HG03039 (cell line): ENCODE measurements at regions not wholly inside any gene's neighbourhood (a gene's known extent, or its start where the extent isn't known, plus 50 kb on each side); places are given as distances from the start of the nearest gene placed in this dataset.
"Not testable (repeated sequence)": the region's sequence is repeated elsewhere in the genome, so short reads cannot be mapped to it uniquely, and the experiment has no call there.

ENCODE experiments used
- ATAC-seq: cut with Tn5 transposase; IDR thresholded peaks from one replicate; pipeline ENCODE4 v1.9.1; 2021; ENCODE audit warnings: mild to moderate bottlenecking, moderate library complexity; ENCODE audit not compliant: unreplicated experiment

DNA sequence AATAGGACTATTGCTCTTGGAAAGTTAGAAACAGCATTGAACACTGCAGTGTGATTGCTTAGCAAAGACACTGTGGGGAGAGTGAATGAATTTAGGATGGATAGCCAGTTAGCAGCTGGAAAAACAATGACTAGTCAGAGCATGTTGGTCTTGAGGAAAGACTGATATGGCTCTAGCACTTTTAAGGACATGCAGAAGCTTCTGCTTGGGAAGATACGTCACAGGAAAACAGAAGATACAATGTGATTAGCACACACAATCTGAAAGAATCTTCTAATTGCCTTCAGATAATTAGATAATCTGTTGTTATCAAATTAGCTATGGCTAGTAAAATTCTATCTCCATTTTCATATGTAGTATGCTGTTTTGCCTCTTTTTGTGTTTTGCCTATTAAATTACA is 530.7 kb upstream of the CHORDC1 start:
- ATAC-seq: no peak

- no peak for ATAC-seq
Measured at GRCh38 chr11:90747057-90747456, 524.2 kb upstream of the CHORDC1 start.

DNA sequence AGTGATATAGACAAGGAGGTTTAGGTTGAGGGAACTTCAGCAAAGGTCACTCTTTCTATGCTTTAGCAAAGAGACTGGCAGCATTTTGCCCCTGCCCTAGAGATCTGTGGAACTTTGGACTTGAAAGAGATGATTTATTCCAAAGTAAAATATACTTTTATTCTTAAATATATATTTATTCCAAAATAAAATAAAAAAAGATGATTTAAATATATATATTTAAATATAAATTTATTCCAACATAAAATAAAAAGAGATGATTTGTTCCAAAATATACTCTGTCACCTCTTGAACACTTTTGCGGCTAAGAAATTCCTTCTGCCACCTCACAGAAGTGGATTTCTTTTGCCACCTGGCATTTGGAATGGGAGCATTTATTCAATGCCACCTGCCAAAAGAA is 521.3 kb upstream of the CHORDC1 start:
- ATAC-seq: no peak

DNA sequence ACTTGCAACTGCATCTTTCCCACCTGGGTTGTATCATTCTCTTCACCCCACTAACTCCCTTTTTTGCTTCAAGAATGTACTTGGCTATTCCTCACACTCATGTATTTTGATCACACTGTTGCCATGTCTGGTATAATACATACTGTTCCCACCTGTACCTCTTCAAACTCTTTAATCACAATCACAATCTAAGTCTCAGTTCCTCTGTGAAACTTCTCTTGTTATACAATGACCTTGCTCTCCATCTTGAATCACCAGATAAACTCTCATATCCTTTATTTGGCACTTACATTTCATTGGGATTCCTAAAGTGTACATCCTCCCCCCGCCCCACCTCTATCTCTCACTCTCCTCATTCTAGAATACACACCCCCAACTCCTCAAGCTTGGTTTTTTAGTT is 516.0 kb upstream of the CHORDC1 start:
- ATAC-seq: no peak

GRCh38 chr11:90737444-90738050 is 514.7 kb upstream of the CHORDC1 start:
- no peak for ATAC-seq

- ATAC-seq: no peak
Measured at GRCh38 chr11:90732486-90732885, 509.6 kb upstream of the CHORDC1 start.

- no peak for ATAC-seq
Measured at GRCh38 chr11:90723475-90723874, 500.6 kb upstream of the CHORDC1 start.

DNA sequence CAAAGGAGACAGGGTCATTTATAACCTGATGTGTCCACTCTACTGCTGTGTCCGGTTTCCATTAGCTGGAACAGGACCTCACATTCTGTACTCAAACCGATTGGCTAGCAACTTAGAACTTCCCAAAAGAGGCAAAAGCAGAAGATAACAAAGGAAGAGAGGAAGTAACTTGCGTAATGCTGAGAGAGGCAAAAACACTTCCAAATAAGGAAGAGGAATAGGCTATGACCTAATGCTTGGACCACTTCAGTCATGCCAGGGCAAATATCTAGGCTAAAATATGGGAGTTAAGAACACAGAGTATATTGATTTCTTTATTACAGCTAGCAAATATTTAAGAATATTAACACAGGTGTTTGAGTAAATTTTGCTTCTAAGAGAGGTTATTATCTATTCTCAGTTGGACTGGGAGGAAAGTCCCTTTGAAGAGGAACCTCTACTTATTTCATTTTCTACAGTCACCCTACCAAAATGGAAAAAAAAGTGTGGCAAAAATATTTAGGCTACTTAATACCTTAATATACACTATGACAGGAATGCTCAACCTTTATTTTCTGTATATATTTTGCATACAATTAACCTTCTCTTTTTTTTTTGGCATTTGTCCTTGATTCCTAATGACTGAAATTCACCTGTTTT is 499.8 kb upstream of the CHORDC1 start:
- no peak for ATAC-seq

GRCh38 chr11:90717522-90717921 is 494.7 kb upstream of the CHORDC1 start:
- ATAC-seq: no peak

DNA sequence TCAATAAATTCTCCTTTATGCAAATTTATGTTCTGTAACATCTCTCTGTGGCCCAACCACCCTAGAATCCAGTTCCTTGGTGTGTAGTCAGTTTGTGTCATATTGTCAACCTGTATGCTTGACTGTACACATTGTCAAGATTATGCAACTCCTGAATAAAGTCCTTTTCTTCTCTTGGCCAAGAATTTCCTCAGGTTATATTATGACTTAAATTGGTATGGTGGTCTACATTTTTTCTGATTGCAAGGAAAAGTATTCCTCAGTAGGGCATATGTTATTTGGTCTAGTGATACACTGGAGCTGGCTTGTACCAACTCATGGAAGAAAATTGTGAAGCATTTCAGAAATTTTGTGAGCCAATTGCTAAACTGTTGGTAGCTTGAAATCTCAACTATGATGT is 482.8 kb upstream of the CHORDC1 start:
- no peak for ATAC-seq

DNA sequence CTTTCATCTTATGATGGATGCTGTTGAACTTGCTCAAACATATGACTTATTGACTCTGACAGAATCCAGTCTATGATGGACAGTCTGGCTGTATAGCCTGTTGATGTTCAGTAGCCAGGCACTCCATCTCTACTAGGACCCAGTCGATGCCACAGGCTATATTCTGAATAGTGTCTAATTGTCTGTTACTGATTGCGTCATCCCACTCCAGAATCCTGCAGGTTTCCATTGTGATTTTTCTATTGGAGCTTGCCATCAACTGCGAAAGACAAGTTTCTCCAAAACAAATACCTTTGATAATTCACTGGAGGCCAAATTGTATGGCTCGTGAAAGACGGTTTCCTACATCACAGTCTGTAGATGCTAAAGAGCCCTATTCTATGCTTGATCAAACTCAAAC is 481.7 kb upstream of the CHORDC1 start:
- ATAC-seq: no peak

DNA sequence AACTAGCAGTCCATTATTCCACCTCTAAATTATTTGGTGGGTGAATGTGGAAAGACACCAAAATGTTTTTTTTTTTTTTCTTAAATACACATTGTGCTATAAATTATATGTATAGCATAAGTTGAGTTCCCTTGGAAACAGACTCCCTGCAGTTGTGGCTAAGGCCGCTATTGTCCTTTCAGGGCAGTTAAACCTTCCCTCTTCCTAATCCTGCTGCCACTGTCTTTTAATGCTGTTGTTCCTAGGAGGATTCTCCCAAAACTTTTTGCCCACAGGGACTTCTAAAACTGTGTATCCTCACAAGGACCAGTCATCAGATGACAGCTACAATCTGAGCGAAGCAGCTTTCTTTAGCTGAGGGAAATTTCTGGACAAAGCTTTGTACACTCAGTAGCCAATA is 478.9 kb upstream of the CHORDC1 start:
- ATAC-seq: no peak

DNA sequence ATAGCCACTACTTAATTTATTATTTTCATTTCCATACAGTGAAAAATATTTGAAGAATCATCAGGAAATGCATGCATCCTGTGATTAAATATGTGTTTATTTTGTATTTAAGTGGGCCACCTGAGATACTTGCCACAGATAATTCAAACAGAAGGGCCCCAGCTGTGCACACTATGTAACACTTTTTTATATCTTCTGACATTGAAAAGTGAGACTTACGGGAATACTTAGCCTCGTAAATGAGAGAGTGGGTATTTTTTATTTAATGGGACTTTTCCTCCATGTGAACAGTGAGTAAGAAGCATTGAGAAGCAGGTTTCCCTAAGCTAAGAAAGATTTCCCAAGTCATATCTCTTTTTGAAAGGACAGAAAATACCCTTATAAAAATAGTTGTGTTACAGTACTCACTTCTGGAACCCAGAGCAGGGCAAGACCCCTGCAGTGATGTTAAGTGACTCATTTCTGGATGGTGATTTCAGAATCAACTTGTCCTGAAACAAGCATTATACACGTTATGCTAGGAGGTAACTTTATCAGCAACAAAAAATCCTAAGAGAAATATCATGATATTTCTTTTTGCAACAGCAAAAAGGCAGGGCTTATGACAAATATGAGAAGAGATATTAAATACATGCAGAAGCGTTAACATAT is 478.1 kb upstream of the CHORDC1 start:
- peak; percentile 89 for ATAC-seq

GRCh38 chr11:90699791-90700400 is 477.0 kb upstream of the CHORDC1 start:
- ATAC-seq: no peak

GRCh38 chr11:90698238-90698637 is 475.4 kb upstream of the CHORDC1 start:
- ATAC-seq: no peak

DNA sequence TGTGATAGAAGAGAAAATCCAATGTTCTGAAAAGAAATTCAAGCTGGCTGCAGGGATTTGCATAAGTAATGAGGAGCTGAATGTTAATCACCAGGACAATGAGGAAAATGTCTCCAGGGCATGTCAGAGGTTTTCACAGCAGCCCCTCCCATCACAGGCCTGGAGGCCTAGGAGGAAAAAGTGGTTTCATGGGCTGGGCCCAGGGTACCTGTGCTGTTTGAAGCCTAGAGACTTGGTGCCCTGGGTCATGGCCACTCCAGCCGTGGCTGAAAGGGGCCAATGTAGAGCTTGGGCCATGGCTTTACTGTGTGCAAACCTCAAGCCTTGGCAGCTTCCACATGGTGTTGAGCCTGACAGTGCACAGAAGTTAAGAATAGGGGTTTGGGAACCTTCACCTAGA is 452.6 kb upstream of the CHORDC1 start:
- ATAC-seq: not testable (repeated sequence)

DNA sequence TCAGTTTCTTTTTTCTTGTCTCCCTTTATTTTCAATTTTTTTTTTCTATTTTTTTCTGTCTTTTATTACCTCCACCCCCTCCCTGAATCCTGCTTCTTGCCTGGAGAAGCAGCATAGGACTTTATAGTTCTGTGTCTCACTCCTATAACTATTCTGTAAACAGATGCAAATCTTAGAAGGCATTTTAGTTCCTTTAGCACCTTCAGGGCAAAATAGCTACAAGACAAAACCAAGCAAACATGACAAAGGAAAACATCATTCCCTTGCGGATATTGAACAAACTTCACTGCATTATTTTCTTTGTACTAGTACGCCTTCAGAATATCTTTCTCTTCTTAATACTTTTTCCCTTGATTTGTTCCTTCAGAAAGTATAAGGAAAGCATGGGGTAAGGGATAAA is 446.2 kb upstream of the CHORDC1 start:
- no peak for ATAC-seq

GRCh38 chr11:90668502-90668901 is 445.7 kb upstream of the CHORDC1 start:
- no peak for ATAC-seq

GRCh38 chr11:90661233-90661632 is 438.4 kb upstream of the CHORDC1 start:
- ATAC-seq: no peak

DNA sequence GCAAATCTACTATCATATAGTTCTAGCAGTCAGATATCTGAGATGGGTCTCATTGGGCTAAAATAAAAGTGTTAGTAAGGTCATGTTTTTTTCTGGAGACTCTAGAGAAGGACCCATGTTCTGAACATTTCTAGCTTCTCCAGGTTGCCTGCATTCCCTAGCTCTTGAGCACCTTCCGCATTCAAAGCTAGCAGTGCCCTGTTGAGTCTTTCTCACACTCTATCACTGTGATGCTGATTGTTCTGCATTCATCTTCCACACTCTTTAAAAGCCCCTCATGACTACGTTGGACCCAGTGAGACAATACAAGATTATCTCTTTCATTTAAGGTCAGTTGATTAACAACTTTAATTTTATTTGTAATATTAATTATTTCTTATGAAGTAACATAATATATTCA is 433.3 kb upstream of the CHORDC1 start:
- no peak for ATAC-seq

DNA sequence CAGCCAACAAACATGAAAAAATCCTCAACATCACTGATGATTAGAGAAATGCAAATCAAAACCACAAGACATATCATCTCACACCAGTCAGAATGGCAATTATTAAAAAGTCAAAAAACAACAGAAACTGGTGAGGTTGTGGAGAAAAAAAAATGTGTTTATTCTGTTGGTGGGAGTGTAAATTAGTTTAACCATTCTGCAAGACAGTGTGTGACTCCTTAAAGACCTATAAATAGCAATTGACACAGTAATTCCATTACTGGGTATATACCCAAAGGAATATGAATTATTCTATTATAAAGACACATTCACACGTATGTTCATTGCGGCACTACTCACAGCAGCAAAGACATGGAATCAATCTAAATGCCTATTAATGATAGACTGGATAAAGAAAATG is 427.3 kb upstream of the CHORDC1 start:
- no peak for ATAC-seq

- ATAC-seq: no peak
Measured at GRCh38 chr11:90646706-90647105, 423.9 kb upstream of the CHORDC1 start.
